ENCODE measurements at regions not wholly inside any gene's neighbourhood (a gene's known extent, or its start where the extent isn't known, plus 50 kb on each side); places are given as distances from the start of the nearest gene placed in this dataset.

- no peak for TF ChIP-seq POLR2AphosphoS5 (IDR thresholded peaks at IDR 0.05; ENCODE audit: low read depth, low read length)
- no peak for TF ChIP-seq TAF1 (IDR thresholded peaks at IDR 0.05; ENCODE audit: borderline replicate concordance, low read depth, low read length)
Observed at GRCh38 chr7:156219307-156220077, 407.2 kb upstream of the SHH start.

Data from GM12892 (cell line).